Astrocyte (in vitro differentiated cells and primary cell): ENCODE measurements at regions not wholly inside any gene's neighbourhood (a gene's known extent, or its start where the extent isn't known, plus 50 kb on each side); places are given as distances from the start of the nearest gene placed in this dataset.

Source experiments
- DNase-seq: peaks from one replicate; pipeline ENCODE4 v3.0.0-alpha.2; 2010; ENCODE audit warnings: low read depth
- FAIRE-seq: peaks from 2 replicates; lab custom pipeline; 2011; peaks lifted over from hg19 to GRCh38; lab: Jason Lieb, UNC
- H2AFZ ChIP-seq: 2 replicates; pipeline ENCODE4 v1.6.0; 2012; ENCODE audit warnings: low read depth, low read length, inconsistent platforms
- H3K27ac ChIP-seq: 2 replicates; pipeline ENCODE4 v1.5.1; 2011; ENCODE audit warnings: low read depth, low read length, inconsistent platforms
- H3K27me3 ChIP-seq: 2 replicates; pipeline ENCODE4 v1.6.0; 2011; ENCODE audit warnings: low read length, inconsistent platforms; ENCODE audit not compliant: insufficient read depth
- H3K36me3 ChIP-seq: 2 replicates; pipeline ENCODE4 v1.5.1; 2011; ENCODE audit warnings: low read length, inconsistent platforms; ENCODE audit not compliant: insufficient read depth
- H3K4me1 ChIP-seq: 2 replicates; pipeline ENCODE4 v1.5.1; 2011; ENCODE audit warnings: low read length, inconsistent platforms; ENCODE audit not compliant: insufficient read depth
- H3K4me2 ChIP-seq: 2 replicates; pipeline ENCODE4 v1.6.0; 2012; ENCODE audit warnings: low read length, inconsistent platforms
- H3K4me3 ChIP-seq: 2 replicates; pipeline ENCODE4 v1.5.1; 2011; ENCODE audit warnings: low read depth, mild to moderate bottlenecking, low read length, inconsistent platforms; ENCODE audit not compliant: insufficient read depth
- H3K79me2 ChIP-seq: 2 replicates; pipeline ENCODE4 v1.6.0; 2012; ENCODE audit warnings: mild to moderate bottlenecking, low read length, inconsistent platforms; ENCODE audit not compliant: insufficient read depth
- H3K9ac ChIP-seq: 2 replicates; pipeline ENCODE4 v1.6.0; 2012; ENCODE audit warnings: mild to moderate bottlenecking, low read length, inconsistent platforms
- H3K9me3 ChIP-seq: 2 replicates; pipeline ENCODE4 v1.5.1; 2012; ENCODE audit warnings: low read depth, mild to moderate bottlenecking, low read length, inconsistent platforms; ENCODE audit not compliant: insufficient read depth
- H4K20me1 ChIP-seq: 2 replicates; pipeline ENCODE4 v1.6.0; 2012; ENCODE audit warnings: low read length, inconsistent platforms; ENCODE audit not compliant: insufficient read depth
- H3K27ac Mint-ChIP-seq: one replicate; pipeline ENCODE4 v1.8.0; 2021; ENCODE audit warnings: mild to moderate bottlenecking, mixed read lengths; ENCODE audit not compliant: unreplicated experiment
- H3K27me3 Mint-ChIP-seq: one replicate; pipeline ENCODE4 v1.8.0; 2021; ENCODE audit warnings: low read depth, mixed read lengths; ENCODE audit not compliant: unreplicated experiment
- H3K36me3 Mint-ChIP-seq: one replicate; pipeline ENCODE4 v1.8.0; 2021; ENCODE audit warnings: low read depth, mixed read lengths; ENCODE audit not compliant: unreplicated experiment
- H3K4me1 Mint-ChIP-seq: one replicate; pipeline ENCODE4 v1.8.0; 2021; ENCODE audit warnings: low read depth, mixed read lengths; ENCODE audit not compliant: unreplicated experiment
- H3K4me3 Mint-ChIP-seq: one replicate; pipeline ENCODE4 v1.8.0; 2021; ENCODE audit warnings: mild to moderate bottlenecking, moderate library complexity, mixed read lengths; ENCODE audit not compliant: unreplicated experiment
- H3K9me3 Mint-ChIP-seq: one replicate; pipeline ENCODE4 v1.8.0; 2021; ENCODE audit warnings: mild to moderate bottlenecking, mixed read lengths; ENCODE audit not compliant: unreplicated experiment
- EZH2 ChIP-seq: IDR thresholded peaks from 2 replicates; pipeline ENCODE4 v1.6.1; 2012; ENCODE audit warnings: mild to moderate bottlenecking, low read length, inconsistent platforms; ENCODE audit not compliant: insufficient read depth
- TF ChIP-seq, protein P1 (sequence below): IDR thresholded peaks from 2 replicates; pipeline ENCODE4 v1.5.1; 2011; ENCODE audit warnings: low read depth, mild to moderate bottlenecking, inconsistent platforms, low read length, moderate library complexity; ENCODE audit not compliant: insufficient read depth

DNA sequence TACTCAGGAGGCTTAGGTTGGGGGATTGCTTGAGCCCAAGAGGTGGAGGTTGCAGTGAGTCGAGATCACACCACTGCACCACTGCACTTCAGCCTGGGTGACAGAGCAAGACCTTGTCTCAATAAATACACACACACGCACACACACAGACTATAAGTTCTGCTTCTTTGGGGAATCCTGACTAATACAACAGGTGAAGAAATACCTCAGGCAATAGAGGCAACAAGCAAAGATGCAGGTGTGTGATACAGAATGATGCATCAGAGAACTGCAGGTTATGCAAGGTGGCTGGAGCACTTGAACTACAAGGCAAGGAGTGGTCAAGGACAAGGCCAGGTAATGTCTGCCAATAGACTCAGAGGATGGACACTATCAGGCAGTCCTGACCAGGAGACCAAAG is 117.6 kb upstream of the ZNF678 start:
- peaks cover 6% of the 10 kb centered on the region for H3K27me3 Mint-ChIP-seq
- no peak overlapping the region for H3K27ac Mint-ChIP-seq
- Histone ChIP-seq H3K27me3 (peaks cover 5% of the 10 kb centered on the region), H3K9ac (no peak overlapping the region), H3K4me3 (no peak overlapping the region), H4K20me1 (no peaks in the 10 kb centered on the region), H2AFZ (no peak overlapping the region), H3K36me3 (no peaks in the 10 kb centered on the region), H3K4me2 (no peak overlapping the region), H3K4me1 (no peaks in the 10 kb centered on the region), H3K27ac (no peak overlapping the region), H3K79me2 (no peaks in the 10 kb centered on the region), H3K9me3 (no peaks in the 10 kb centered on the region)
- no peak overlapping the region for H3K4me3 Mint-ChIP-seq
- DNase-seq (no peak), FAIRE-seq (no peak)
- no peak for TF ChIP-seq EZH2
- TF ChIP-seq, protein P1, sequence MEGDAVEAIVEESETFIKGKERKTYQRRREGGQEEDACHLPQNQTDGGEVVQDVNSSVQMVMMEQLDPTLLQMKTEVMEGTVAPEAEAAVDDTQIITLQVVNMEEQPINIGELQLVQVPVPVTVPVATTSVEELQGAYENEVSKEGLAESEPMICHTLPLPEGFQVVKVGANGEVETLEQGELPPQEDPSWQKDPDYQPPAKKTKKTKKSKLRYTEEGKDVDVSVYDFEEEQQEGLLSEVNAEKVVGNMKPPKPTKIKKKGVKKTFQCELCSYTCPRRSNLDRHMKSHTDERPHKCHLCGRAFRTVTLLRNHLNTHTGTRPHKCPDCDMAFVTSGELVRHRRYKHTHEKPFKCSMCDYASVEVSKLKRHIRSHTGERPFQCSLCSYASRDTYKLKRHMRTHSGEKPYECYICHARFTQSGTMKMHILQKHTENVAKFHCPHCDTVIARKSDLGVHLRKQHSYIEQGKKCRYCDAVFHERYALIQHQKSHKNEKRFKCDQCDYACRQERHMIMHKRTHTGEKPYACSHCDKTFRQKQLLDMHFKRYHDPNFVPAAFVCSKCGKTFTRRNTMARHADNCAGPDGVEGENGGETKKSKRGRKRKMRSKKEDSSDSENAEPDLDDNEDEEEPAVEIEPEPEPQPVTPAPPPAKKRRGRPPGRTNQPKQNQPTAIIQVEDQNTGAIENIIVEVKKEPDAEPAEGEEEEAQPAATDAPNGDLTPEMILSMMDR = no peak
- peaks cover 24% of the 10 kb centered on the region for H3K9me3 Mint-ChIP-seq
- no peaks in the 10 kb centered on the region for H3K4me1 Mint-ChIP-seq
- no peaks in the 10 kb centered on the region for H3K36me3 Mint-ChIP-seq

DNA sequence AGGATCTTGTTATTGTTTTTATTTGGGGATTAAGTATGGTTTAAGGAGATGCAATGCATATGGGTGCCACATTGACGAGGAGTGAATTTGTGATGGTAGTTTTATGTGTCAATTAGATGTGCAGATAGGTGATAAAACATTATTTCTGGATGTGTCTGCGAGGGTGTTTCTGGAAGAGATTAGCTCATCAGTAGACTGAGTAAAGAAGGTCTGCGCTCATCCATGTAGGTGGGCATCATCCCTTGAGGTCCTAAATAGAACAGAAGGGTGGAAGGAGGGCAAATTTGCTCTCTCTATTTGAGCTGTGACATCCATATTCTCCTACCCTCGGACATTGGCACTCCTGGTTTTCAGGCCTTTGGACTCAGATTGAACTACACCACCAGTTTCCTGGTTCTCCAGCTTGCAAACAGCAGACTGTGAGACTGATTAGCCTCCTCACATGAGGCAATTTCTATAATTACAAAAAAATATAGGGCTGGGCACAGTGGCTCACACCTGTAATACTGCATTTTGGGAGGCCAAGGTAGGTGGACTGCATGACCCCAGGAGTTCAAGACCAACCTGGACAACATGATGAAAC is 118.2 kb upstream of the ZNF678 start:
- no peaks in the 10 kb centered on the region for H4K20me1 ChIP-seq
- Mint-ChIP-seq H3K9me3 (peaks cover 23% of the 10 kb centered on the region), H3K27me3 (peaks cover 11% of the 10 kb centered on the region), H3K27ac (no peak overlapping the region), H3K36me3 (no peaks in the 10 kb centered on the region), H3K4me3 (no peak overlapping the region), H3K4me1 (no peaks in the 10 kb centered on the region)
- TF ChIP-seq, protein P1 = no peak
- no peak for TF ChIP-seq EZH2
- no peak for FAIRE-seq
- DNase-seq = no peak
- no peak overlapping the region for H3K27ac ChIP-seq
- H2AFZ ChIP-seq = no peak overlapping the region
- H3K4me1 ChIP-seq = no peaks in the 10 kb centered on the region
- no peaks in the 10 kb centered on the region for H3K9me3 ChIP-seq
- H3K9ac ChIP-seq = no peak overlapping the region
- peaks cover 3% of the 10 kb centered on the region for H3K27me3 ChIP-seq
- H3K4me3 ChIP-seq = no peak overlapping the region
- H3K79me2 ChIP-seq = no peaks in the 10 kb centered on the region
- H3K4me2 ChIP-seq = no peak overlapping the region
- H3K36me3 ChIP-seq = no peaks in the 10 kb centered on the region

DNA sequence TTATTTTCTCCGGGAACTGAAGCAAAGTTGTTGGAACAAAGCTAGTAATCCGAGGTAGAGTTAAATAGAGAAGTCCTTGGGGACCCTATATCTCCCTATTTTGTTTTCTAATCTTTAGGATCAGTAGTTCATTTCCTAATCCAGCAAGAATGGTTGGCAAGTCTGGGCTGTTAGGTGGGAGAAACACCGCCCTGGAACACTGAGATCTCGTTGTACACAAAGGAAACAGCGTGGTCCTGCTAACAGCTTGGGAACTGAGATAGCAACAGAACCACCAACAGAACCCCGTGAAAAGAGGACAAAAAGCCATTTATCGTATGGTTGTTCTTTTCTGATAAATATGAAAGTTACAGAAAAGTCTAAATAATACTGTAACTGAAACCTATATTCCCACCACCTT is 121.9 kb upstream of the CDC42BPA start:
- no peak overlapping the region for H3K27ac Mint-ChIP-seq
- no peak overlapping the region for H3K4me3 Mint-ChIP-seq
- H4K20me1 ChIP-seq = no peaks in the 10 kb centered on the region
- no peaks in the 10 kb centered on the region for H3K79me2 ChIP-seq
- H3K9me3 ChIP-seq = no peaks in the 10 kb centered on the region
- no peaks in the 10 kb centered on the region for H3K4me1 ChIP-seq
- no peak for TF ChIP-seq EZH2
- TF ChIP-seq, protein P1 = no peak
- no peak overlapping the region for H3K27ac ChIP-seq
- no peaks in the 10 kb centered on the region for H3K36me3 ChIP-seq
- DNase-seq (no peak), FAIRE-seq (no peak)
- no peak overlapping the region for H2AFZ ChIP-seq
- peaks cover 4% of the 10 kb centered on the region for H3K9me3 Mint-ChIP-seq
- no peak overlapping the region for H3K4me2 ChIP-seq
- H3K27me3 Mint-ChIP-seq = peaks cover 24% of the 10 kb centered on the region
- H3K4me1 Mint-ChIP-seq = no peaks in the 10 kb centered on the region
- no peaks in the 10 kb centered on the region for H3K36me3 Mint-ChIP-seq
- no peak overlapping the region for H3K9ac ChIP-seq
- no peak overlapping the region for H3K4me3 ChIP-seq
- H3K27me3 ChIP-seq = peaks cover 9% of the 10 kb centered on the region
